ENCODE measurements at regions not wholly inside any gene's neighbourhood (a gene's known extent, or its start where the extent isn't known, plus 50 kb on each side); places are given as distances from the start of the nearest gene placed in this dataset.

DNA sequence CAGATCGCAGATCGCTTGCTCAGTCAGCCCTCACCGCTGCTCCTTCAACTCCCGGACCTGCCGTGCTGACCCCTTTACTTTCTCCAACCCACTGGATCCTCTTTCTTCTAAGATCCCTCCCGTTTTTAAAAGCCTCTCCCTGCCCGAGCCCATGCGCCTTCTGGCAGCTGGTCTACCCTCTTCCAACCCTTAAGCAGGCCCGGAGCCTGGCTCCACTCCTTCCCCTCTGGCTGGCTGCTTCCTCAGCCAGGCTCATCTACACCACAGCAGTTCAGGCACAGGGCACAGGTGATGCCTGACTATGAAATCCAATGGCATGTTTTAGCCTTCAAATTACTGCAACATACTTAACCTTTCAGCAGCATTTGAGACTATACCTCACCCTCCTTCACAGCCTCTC, 63.8 kb upstream of the PABPC3 start (continued):
- TF ChIP-seq, protein P1, sequence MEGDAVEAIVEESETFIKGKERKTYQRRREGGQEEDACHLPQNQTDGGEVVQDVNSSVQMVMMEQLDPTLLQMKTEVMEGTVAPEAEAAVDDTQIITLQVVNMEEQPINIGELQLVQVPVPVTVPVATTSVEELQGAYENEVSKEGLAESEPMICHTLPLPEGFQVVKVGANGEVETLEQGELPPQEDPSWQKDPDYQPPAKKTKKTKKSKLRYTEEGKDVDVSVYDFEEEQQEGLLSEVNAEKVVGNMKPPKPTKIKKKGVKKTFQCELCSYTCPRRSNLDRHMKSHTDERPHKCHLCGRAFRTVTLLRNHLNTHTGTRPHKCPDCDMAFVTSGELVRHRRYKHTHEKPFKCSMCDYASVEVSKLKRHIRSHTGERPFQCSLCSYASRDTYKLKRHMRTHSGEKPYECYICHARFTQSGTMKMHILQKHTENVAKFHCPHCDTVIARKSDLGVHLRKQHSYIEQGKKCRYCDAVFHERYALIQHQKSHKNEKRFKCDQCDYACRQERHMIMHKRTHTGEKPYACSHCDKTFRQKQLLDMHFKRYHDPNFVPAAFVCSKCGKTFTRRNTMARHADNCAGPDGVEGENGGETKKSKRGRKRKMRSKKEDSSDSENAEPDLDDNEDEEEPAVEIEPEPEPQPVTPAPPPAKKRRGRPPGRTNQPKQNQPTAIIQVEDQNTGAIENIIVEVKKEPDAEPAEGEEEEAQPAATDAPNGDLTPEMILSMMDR (conservative IDR thresholded peaks at IDR 0.05; ENCODE audit: low read depth in 2 of 2): no peak
- TF ChIP-seq EZH2 (IDR thresholded peaks at IDR 0.05; ENCODE audit: low read depth, unreplicated experiment) (no peak), STAT1 (IDR thresholded peaks at IDR 0.05; ENCODE audit: unreplicated experiment) (no peak)

DNA sequence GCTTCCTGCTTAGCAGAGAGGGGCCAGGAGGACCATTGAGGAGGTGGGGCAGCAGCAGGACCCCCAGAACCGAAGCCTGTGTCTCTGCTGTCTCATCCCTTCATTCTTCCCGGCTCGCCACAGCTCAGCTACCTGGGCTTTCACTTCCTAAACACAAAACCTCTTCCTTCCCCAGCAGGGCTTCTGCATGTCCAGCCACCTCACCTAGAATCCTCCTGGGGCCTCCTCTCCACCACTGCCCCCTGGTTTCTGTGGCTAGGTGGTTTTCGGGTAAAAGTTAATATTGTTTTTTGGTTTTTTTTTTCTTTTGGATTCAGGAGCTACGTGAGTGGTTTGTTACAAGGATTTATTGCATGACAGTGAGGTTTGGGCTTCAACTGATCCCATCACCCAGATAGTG, 61.8 kb upstream of the PABPC3 start:
- TF ChIP-seq, protein P2, sequence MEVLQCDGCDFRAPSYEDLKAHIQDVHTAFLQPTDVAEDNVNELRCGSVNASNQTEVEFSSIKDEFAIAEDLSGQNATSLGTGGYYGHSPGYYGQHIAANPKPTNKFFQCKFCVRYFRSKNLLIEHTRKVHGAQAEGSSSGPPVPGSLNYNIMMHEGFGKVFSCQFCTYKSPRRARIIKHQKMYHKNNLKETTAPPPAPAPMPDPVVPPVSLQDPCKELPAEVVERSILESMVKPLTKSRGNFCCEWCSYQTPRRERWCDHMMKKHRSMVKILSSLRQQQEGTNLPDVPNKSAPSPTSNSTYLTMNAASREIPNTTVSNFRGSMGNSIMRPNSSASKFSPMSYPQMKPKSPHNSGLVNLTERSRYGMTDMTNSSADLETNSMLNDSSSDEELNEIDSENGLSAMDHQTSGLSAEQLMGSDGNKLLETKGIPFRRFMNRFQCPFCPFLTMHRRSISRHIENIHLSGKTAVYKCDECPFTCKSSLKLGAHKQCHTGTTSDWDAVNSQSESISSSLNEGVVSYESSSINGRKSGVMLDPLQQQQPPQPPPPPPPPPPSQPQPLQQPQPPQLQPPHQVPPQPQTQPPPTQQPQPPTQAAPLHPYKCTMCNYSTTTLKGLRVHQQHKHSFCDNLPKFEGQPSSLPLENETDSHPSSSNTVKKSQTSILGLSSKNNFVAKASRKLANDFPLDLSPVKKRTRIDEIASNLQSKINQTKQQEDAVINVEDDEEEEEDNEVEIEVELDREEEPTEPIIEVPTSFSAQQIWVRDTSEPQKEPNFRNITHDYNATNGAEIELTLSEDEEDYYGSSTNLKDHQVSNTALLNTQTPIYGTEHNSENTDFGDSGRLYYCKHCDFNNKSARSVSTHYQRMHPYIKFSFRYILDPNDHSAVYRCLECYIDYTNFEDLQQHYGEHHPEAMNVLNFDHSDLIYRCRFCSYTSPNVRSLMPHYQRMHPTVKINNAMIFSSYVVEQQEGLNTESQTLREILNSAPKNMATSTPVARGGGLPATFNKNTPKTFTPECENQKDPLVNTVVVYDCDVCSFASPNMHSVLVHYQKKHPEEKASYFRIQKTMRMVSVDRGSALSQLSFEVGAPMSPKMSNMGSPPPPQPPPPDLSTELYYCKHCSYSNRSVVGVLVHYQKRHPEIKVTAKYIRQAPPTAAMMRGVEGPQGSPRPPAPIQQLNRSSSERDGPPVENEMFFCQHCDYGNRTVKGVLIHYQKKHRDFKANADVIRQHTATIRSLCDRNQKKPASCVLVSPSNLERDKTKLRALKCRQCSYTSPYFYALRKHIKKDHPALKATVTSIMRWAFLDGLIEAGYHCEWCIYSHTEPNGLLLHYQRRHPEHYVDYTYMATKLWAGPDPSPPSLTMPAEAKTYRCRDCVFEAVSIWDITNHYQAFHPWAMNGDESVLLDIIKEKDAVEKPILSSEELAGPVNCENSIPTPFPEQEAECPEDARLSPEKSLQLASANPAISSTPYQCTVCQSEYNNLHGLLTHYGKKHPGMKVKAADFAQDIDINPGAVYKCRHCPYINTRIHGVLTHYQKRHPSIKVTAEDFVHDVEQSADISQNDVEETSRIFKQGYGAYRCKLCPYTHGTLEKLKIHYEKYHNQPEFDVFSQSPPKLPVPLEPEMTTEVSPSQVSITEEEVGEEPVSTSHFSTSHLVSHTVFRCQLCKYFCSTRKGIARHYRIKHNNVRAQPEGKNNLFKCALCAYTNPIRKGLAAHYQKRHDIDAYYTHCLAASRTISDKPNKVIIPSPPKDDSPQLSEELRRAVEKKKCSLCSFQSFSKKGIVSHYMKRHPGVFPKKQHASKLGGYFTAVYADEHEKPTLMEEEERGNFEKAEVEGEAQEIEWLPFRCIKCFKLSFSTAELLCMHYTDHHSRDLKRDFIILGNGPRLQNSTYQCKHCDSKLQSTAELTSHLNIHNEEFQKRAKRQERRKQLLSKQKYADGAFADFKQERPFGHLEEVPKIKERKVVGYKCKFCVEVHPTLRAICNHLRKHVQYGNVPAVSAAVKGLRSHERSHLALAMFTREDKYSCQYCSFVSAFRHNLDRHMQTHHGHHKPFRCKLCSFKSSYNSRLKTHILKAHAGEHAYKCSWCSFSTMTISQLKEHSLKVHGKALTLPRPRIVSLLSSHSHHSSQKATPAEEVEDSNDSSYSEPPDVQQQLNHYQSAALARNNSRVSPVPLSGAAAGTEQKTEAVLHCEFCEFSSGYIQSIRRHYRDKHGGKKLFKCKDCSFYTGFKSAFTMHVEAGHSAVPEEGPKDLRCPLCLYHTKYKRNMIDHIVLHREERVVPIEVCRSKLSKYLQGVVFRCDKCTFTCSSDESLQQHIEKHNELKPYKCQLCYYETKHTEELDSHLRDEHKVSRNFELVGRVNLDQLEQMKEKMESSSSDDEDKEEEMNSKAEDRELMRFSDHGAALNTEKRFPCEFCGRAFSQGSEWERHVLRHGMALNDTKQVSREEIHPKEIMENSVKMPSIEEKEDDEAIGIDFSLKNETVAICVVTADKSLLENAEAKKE (CRISPR knock-in tag; IDR thresholded peaks at IDR 0.05): no peak
- DNase-seq (ENCODE audit: low spot score) (no peak), ATAC-seq (no peak)
- H3K9me3 Mint-ChIP-seq: no peaks in the 10 kb centered on the region; the same call in 2 of the 3 replicates
- H3K9me2 ChIP-seq (ENCODE audit: insufficient read depth): no peaks in the 10 kb centered on the region
- H2AFZ ChIP-seq: no peak overlapping the region
- H4K20me1 ChIP-seq (replicated peaks; ENCODE audit: insufficient read depth): no peaks in the 10 kb centered on the region
- no peak overlapping the region for H3K4me3 ChIP-seq
- H3K27me3 ChIP-seq (ENCODE audit: insufficient read depth): no peaks in the 10 kb centered on the region
- no peaks in the 10 kb centered on the region for H3K79me2 ChIP-seq (replicated peaks; ENCODE audit: insufficient read depth)
- no peak overlapping the region for H3K27ac ChIP-seq (ENCODE audit: low read depth)
- peaks cover 3% of the 10 kb centered on the region for H3K27me3 Mint-ChIP-seq (ENCODE audit: insufficient read depth, low read depth, poor library complexity)
- no peak overlapping the region for H3K4me3 Mint-ChIP-seq
- no peaks in the 10 kb centered on the region for H3K36me3 Mint-ChIP-seq (ENCODE audit: low read depth)
- no peaks in the 10 kb centered on the region for H3K36me3 ChIP-seq (ENCODE audit: insufficient read depth)
- no peak overlapping the region for H3K27ac Mint-ChIP-seq
- H3K4me1 Mint-ChIP-seq: peaks cover 2% of the 10 kb centered on the region; the same call in 2 of the 3 replicates
- H3K4me1 ChIP-seq (ENCODE audit: insufficient read depth): 0 out of 2 replicates have a peak, but pooled peaks cover 3% of the 10 kb centered on the region
- H3K4me2 ChIP-seq: no peak overlapping the region
- no peaks in the 10 kb centered on the region for H3F3A ChIP-seq (replicated peaks; ENCODE audit: low read depth)

All from GM23338 (cell line).